IPS DF 19.7 (cell line): ENCODE measurements at regions not wholly inside any gene's neighbourhood (a gene's known extent, or its start where the extent isn't known, plus 50 kb on each side); places are given as distances from the start of the nearest gene placed in this dataset.

Source experiments
- DNase-seq: peaks from one replicate; pipeline ENCODE4 v3.0.0-alpha.2; 2013; ENCODE audit warnings: low read depth, low spot score

DNA sequence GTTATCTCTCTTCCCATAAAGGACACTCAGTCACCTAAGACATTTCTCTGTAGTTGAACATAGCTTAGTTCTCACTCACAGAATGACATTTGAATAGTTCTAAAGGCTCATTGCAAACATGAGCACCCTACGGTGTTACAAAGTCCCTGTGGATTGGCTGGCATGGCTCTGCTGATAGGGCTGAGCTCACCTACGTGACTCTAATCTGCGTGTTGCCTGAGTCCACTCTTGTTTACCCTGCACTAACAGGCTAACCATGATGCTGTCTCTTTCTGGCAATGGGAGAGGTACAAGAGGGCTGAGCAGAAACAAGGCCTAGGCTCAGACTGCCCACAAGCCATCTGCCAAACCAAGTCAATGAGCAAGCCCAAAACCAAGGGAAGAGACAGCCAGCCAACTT is 103.6 kb downstream of the PALM2AKAP2 start:
- no peak for DNase-seq

DNA sequence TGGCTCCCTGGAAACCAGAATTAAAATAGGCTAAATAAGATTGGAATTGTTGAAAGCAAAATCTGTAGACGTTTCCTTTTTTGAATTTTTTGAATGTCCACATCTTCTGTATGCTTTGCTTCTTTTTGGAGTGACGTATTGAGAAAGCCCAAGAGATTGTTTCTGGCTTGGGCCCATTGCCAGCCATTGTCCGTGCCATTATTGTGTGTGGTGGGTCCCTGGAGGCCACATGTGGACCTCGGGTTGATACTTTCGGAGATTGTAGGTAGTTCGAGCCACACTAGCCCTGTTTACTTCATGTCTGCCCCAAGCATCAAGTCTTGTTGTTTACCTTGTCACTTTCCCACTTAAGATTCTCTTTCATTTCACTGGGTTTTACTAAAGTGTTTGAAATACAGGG is 106.0 kb downstream of the PALM2AKAP2 start:
- no peak for DNase-seq

DNA sequence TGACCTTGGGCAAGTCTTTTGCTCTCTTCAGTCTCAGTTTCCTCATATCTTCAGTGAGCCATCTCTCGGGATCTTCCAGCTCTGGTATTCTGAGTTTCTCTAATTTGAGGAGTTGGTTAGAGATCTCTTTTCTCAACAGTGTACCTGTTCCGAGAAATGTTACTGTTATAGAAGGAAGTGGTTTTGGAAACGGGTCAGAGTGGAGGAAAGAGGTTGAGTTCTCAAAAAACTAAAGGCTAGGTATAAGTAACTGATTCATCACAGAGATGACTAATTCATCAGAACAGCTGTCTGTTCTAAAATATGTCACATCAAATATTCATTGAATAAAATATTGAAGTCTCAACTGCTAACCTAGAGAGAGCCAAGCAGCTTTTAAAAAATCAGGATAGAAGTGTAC is 106.6 kb downstream of the PALM2AKAP2 start:
- no peak for DNase-seq

DNA sequence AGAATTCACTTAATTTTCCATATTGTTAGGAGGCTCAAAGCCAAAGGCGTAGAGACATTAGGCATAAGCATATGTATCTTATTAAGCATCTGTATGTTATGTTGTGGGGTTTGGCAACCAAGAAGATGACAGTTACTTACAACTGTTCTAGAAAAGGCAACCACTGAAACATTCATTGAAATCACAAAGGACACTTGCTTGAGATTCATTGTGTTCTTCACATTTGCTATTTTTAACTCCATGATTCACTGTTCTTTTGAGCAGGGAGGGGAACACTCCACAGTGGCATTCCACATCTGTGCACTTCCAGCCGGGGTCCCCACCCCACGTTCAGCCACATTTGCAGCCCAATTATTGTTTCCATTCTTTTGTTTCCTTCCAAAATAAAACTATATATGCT is 107.1 kb downstream of the PALM2AKAP2 start:
- DNase-seq = no peak

DNA sequence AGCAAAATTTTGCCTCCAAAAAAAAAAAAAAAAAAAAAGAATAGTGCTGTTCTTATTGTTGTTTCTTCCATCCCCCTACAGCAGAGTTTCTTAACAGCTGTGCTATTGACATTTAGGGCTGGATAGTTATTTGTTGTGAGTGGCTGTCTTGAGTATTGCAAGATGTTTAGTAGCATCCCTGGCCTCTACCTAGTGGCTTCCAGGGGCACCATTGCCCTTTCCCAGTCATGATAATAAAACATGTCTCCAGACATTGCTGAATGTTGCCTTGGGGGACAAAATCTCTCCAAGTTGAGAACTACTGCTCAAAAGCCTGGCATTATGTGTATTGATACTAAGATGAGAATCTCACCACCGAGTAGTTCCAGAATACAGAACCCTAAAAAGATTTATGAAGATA is 108.7 kb downstream of the PALM2AKAP2 start:
- no peak for DNase-seq

DNA sequence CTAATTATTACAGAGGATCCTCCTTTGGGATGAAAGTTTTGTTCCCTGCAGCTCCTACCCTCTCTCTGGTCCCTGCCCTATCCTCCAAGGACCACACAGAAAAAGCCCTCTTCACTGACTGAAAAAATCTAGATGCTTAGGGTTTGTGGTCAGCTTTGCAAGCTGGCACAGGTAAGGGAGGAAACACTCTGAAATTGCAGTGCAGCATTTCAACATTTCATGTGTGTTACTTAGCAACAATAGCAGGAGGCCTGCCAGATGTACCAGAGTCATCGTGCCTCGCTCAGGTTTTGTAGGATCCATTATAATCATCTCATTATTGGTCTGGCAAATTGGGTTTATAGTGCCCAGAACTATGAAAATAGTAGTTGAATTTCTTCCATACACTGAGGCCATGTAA is 109.5 kb downstream of the PALM2AKAP2 start:
- DNase-seq = no peak

DNA sequence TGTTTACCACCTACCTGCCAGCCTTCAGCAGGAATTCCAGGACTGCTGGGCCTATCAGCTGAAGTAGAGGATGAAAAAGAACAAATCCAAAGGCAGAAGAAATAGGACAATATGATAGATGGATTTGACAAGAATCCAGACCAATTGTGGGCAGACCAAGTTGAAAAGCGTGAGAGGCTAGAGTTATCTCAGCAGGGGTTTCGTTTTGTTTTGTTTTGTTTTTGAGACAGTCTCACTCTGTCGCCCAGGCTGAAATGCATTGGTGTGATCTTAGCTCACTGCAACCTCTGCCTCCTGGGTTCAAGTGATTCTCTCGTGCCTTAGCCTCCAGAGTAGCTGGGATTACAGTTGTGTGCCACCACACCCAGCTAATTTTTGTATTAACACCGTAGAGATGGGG is 113.2 kb downstream of the PALM2AKAP2 start:
- no peak for DNase-seq

DNA sequence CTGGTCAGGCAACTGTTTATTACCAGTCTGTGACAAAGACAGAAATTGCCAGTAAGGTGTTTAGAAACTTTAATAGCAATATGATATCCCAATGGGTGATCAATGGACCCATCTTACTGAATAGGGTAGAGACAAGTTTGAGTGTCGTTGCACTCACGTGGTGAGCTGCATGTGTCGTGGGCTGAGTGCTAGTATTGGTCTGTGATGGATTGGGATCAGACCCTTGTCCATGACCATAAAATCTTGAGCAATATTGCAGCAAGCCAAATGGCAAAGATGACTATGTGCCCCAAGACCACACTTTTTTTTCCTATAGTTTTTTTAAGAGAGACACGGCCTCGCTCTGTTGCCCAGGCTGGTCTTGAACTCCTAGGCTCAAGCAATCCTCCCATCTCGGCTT is 114.5 kb downstream of the PALM2AKAP2 start:
- DNase-seq = no peak

DNA sequence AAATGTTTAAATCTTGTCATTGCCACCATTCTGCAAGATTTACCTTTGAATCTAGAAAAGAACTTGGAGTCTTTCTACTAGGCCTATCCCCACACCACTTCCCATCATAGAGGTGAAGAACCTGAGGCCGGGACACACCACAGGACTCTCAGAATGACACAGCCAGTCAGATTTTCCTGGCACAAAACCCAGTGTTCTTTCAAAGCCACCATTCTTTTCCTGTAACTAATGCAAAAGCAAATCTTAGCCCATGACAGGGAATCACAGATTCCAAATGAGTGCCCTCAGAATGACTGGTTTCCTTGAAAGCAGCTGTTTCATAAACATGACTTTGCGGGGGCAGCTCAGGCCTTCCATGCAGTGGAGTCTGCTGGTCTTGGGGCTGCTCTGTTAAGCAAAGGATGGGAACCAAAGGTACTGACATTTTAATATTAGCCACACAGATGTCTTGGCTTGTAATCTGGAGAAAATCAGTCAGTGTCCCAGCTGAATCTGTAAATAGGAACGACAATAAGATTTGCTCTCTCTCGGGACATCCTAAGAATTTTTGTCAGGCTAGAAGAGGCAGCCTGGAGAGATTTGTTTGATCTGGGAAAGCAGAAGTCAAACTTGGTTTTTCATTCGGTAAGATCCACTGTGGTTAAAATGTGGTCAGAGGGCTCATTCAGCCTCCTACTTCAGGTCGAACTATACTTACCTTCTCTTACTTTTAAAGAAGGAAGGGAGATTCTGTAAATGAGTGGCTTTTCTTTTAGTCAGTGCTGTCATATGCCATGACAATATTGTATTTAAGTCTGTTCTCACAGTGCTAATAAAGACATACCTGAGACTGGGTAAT is 115.1 kb downstream of the PALM2AKAP2 start:
- DNase-seq = no peak

DNA sequence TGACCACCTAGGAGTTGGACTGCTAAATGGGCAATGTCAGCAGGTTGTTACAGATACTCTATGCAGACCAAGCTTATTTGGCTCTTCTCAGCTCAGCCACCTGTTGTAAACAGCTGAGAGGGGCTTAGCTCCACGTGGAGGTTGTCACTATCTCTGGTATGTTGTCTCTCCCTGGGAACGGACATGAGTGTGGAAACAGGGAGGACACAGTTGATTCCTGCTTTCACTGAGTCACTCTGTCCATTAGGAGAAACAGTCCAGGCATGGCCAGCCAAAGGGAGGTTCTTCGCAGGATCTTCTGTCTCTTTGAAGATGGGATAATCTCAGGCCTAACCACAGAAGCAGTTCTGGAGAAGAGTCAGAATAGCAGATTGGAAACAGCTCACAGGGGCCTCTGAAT is 121.2 kb downstream of the PALM2AKAP2 start:
- no peak for DNase-seq

DNA sequence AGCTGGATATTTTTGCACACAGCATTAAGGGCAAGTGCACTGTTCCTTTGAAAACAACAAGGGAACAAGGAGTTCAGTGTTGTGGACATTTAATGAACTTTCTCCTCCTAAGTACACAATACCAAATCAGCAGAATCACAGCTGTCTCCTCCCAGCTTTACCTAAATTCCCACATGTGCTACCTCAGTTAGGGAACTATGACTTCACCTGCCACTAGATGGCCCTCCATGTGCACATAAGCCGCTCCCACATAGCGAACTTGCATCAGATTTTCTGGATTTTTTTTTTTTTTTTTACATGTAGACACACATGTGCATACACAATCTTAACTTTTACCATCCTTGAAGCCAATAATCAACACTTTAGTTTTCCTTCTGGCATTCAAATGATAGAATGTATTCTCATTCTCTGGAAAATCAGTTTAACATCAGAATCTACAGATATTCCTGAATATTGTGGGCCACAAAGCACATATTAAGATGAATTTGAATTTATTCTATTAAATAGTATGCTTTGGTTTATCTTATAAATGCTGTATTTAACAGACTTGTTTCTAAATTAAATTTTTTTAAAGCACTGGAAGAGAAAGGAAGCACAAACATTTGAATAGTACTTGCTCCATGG is 123.6 kb downstream of the PALM2AKAP2 start:
- DNase-seq = no peak

DNA sequence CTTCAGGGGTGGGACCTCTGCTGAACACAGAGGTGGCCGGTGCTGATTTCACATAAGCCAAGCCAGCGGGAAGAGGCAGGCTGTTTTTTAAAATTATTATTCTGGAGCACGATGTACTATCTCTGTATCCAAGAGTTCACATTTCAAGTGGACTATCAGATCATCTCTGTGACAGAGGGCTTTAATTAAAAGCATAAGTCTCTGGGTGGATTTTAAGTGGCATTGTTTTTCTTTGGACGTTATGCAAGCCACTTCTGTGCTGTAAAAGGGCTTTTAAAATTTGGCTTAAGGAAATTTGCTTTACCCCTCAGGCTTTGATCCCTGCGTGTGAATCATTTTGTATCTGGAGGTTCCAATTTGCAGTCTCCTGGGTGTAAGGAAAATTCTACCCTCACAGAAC is 124.7 kb downstream of the PALM2AKAP2 start:
- no peak for DNase-seq

DNA sequence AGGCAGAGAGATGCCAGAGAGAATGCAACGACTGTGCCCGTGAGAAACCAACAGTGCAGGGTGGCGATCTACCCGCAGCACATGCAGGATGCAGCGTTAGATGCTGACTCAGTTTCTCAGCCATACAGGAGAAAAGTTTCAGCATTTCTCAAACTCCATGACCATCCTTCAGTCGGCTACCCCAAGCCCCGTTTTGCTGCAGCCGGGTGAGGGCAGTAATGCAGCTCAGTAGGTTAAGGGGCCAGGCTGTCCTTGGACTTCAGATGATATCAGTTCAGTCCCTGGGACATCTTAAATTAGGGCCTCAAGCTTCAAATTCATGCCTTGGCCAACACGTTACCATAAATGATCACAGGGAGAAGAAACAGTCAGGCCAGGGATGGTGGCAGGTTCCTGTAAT is 125.5 kb downstream of the PALM2AKAP2 start:
- no peak for DNase-seq

DNA sequence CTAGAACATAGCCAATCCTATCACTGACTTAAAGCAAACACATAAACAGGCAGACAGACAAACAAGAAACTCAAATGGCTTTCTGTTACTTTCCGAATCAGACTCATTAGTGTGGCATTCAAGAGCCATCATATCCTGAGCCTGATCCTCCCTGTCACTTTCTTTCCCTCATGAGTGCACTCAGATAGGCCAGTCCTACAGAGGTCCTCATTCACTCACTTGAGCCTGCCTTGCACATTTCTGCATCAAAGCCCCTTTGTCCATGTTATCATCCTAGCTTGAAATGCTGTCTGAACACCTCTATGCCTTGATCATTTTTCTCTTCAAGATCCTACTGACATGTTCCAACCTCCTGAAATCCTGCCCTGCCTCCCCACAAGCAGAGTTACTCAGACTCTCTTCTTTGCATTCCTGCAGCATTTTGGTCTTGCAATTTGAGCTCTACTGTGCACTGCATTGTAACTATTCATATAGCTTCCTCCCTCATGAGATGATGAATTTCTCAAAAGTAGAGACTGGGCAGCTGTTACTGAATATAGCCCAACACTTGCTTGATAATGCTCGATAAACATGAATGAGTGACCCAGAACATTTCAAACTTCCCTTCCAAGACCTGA is 126.9 kb downstream of the PALM2AKAP2 start:
- no peak for DNase-seq

DNA sequence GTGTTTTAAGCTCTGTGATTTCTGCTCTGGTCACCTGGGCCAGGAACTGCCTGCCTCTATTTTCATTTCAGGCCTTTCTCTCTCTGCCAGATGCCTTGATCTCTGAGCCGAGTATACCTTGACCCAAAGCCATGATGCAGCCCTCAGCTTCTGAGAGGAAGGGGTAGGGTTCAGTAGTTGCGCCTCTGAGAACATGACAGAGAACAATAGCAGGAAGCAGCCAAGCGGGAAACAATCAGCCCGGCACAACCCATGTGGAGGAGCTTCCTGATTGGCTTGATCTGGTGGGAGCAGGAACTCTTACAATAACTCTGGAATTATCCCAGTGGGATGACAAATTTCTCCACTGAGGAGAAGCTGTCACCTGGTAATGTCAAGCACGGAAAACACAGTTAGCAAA is 127.4 kb downstream of the PALM2AKAP2 start:
- DNase-seq = no peak

DNA sequence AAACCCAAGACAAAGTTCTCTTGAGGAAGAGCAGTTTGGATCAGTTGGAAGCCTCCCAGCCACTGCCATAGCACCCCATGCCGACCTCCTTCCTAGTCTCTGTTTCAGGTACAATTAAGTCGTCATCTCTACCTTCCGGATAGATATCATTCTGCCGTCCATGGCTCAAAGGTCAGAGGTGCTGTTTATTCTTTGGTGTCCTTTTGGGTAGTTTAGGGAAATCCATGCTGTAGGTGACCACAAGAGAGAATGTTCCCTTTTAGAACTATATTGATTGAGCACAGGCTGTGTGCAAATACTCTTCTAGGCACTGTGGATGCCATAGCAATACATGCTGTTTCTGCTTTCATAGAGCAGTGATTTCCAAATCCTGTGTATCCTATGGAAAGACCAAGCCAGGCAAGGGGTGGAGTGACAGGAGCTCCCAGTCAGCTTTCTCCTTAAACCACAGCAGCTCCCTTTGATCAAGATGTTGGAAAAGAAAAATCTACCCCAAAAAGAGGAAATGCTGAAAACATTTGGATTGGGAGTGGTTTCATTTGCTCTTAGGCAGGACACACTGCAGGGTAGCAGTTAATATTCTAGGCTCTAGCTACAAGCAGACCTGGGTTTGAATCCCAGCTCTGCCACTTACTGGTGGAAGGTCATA is 127.9 kb downstream of the PALM2AKAP2 start:
- no peak for DNase-seq

DNA sequence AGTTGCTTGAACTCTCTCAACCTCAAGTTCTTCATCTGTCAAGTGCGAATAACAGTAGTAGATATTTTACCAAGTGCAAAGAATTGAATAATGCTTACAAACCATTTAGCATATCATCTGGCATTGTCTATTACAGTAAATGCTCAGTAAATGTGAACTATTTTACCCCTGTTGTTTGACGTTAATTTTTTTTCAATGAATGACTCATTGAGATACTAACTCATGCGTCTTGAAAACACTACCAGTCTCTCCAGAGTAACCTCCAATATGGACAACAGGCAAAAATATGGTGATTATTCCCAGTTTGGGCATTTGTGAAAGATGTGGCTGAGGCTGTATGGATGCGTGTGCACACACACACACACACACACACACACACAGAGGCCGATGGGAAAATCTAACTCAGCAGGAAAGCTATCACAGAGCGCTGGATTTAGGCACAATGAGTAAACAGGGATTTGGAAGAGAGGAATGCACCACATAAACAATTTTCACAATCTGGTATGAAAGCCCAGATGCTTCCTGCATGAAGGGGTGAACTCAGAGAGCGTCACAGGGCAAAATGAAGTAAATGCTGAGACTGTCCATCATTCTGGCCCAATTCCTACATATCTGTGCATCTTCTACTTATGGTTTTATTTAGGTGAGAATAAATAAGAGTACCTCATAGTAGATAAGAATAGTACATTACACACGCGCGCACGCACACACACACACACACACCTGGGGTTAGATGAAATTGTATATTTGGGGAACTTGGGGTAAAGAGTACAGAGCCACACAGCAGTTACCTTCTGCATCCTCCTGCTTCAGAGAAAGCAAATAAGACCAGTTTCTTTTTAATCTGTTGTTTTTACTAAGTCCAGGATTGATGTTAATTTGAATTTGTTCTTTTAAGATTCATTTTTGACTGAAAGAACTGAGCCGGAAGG is 128.7 kb downstream of the PALM2AKAP2 start:
- DNase-seq = no peak

DNA sequence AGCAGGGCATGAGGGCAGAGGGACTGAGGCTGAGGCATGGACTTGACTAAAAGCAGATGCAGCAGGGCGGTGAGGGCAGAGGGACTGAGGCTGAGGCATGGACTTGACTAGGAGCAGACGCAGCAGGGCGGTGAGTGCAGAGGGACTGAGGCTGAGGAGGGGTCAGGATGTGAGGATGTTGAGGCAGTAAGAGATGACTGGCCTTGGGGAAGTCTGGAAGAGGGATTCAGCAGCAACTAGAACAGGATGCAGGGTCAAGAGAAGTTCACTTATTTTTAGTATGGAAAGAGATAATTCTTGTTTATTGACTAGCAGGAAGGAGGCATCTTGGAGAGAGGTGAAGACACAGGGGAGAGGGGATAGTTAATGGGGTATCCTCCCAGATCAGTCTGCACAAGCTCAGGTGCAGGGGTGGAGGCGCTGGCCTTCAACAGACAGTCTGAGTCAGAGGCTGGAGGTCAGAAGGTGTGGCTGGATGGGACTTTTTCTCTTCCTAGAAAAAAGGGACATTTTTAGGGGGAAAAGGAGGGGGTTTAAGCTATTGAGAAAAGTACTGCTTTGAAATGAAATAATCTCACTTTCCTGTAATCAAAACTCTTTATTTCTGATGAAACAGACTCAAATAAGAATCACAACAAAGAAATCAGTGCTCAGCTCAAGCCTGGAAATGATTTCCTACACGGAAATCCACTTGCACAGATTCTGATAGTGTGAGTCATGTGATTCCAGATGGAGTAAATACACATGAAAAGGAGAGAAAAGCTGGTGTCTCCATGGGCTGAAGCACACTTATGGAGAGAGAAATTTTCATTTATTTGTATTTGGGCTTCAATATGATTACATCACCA is 130.9 kb downstream of the PALM2AKAP2 start:
- DNase-seq = no peak

DNA sequence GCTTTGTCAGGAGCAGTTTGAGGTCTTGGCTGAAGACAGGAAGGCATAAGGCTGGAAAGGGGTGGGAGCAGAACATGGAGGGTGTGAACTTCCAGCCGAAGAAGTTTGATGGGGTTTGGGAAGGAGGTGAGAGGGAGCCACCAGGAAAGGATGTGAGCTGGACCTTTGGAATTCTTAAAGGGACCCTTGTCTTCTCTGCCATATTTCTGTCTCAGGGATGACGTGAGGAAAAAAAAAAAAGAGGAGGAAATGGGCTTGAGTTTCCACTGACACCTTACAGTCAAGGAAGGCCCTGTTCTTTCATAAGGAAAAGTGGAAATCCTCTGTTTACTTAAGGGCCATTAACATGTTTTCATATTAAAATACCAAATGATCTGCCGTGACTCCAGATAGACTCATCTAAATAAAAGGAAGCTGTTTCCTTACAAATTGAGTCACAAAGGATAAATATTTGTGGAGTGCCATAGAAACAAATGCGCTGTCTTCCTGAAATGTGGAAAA is 132.1 kb downstream of the PALM2AKAP2 start:
- no peak for DNase-seq
